HG03045 (cell line): ENCODE measurements at regions not wholly inside any gene's neighbourhood (a gene's known extent, or its start where the extent isn't known, plus 50 kb on each side); places are given as distances from the start of the nearest gene placed in this dataset.

Source experiments
- ATAC-seq: cut with Tn5 transposase; IDR thresholded peaks from one replicate; pipeline ENCODE4 v1.9.1; 2021; ENCODE audit warnings: mild to moderate bottlenecking, moderate library complexity; ENCODE audit not compliant: unreplicated experiment

- ATAC-seq = no peak
These were observed 59.7 kb upstream of the LMO1 start for GRCh38 chr11:8323161-8323935.

- ATAC-seq = no peak
These were observed 58.2 kb upstream of the LMO1 start for GRCh38 chr11:8321876-8322275.

DNA sequence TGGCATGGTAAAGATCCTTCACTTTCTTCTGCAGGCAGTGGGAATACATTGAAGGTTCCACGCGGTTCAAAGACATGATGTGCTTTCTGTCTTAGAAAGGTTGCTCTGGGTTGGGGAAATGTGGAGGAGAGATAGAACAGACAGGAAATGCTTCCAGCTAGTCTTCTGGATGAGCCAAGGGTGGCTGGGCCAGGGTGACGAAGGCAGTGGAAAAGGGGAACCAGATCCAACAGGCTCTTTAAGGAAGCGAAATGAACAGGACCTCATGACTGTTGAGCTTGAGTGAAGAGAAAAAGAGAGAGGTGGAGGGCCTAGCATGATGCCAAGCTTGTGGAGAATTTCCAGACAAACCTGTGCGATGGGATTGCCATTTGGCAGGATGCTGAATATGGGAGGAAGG lies 56.4 kb upstream of the LMO1 start:
- no peak for ATAC-seq

GRCh38 chr11:8318536-8318935 lies 54.9 kb upstream of the LMO1 start:
- no peak for ATAC-seq

DNA sequence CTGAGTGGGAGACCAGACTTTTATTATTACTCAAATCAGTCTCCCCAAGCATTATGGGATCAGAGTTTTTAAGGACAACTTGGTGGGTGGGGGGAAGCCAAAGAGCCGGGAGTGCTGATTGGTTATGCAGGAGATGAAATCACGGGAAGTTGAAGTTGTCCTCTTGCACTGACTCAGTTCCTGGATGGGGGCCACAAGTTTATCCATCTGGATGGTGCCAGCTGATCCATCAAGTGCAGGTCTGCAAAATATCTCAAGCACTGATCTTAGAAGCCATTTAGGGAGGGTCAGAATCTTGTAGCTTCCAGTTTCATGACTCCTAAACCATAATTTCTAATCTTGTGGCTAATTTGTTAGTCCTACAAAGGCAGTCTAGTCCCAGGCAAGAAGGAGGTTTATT lies 53.5 kb upstream of the LMO1 start:
- no peak for ATAC-seq

GRCh38 chr11:8315954-8316353 lies 52.3 kb upstream of the LMO1 start:
- ATAC-seq = no peak

DNA sequence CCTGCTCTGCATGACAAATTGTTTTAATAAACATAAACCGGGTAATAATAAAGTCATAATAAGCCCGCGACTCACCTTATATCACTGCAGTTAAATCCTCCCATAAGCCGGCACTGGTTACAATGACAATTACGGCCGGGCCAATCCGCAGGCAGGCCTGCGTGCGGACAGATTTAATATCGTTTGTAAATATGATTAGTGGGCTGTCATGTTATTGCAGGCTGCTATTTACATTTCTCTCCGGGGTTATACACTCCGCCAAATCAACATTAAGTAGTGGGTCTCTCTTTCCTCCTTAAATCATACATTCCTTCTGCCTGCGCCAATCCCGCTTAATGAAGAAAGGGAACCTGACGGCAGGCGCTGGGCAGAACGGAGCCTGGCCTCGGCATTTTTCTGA lies 51.8 kb upstream of the LMO1 start:
- no peak for ATAC-seq

DNA sequence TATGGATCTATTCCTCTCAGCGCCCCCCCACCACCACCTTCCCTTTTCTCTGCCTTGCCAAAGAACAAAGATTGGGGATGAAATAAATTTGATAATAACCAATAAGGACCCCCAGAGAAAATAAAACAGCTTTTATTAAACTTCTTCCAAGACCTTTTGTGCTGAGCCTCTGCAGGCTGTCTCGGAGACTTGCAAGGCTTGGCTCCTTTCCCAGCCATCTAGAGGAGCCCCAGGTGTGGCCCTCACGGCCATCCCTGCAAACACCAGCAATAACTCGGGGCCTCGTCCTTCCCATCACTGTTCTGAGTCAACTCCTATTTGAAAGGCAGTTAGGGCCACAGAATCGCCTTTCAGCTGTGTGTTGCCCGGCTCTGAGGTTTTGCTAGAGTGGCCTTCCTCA lies 51.2 kb upstream of the LMO1 start:
- ATAC-seq = no peak

GRCh38 chr11:8313504-8314090 lies 49.9 kb upstream of the LMO1 start:
- ATAC-seq = no peak
